ENCODE measurements at regions not wholly inside any gene's neighbourhood (a gene's known extent, or its start where the extent isn't known, plus 50 kb on each side); places are given as distances from the start of the nearest gene placed in this dataset.

GRCh38 chrX:87338510-87338909, 179.1 kb upstream of the KLHL4 start:
- TF ChIP-seq CTCF (conservative IDR thresholded peaks at IDR 0.05; ENCODE audit: low read length) = no peak
- H3K4me3 ChIP-seq (ENCODE audit: low read length) = no peak overlapping the region
- DNase-seq (ENCODE audit: low read depth) = no peak

- DNase-seq (ENCODE audit: low read depth) = no peak
- no peak for TF ChIP-seq CTCF (conservative IDR thresholded peaks at IDR 0.05; ENCODE audit: low read length)
- H3K4me3 ChIP-seq (ENCODE audit: low read length) = no peak overlapping the region
These were observed 146.7 kb upstream of the KLHL4 start for GRCh38 chrX:87370865-87371264.

GRCh38 chrX:87374324-87374723, 143.3 kb upstream of the KLHL4 start:
- DNase-seq (ENCODE audit: low read depth) = no peak
- no peak for TF ChIP-seq CTCF (conservative IDR thresholded peaks at IDR 0.05; ENCODE audit: low read length)
- no peak overlapping the region for H3K4me3 ChIP-seq (ENCODE audit: low read length)

- no peak for DNase-seq (ENCODE audit: low read depth)
- no peak overlapping the region for H3K4me3 ChIP-seq (ENCODE audit: low read length)
- no peak for TF ChIP-seq CTCF (conservative IDR thresholded peaks at IDR 0.05; ENCODE audit: low read length)
These were observed 140.7 kb upstream of the KLHL4 start for GRCh38 chrX:87376896-87377295.

GRCh38 chrX:87388381-87388780, 129.2 kb upstream of the KLHL4 start:
- H3K4me3 ChIP-seq (ENCODE audit: low read length) = no peak overlapping the region
- no peak for TF ChIP-seq CTCF (conservative IDR thresholded peaks at IDR 0.05; ENCODE audit: low read length)

GRCh38 chrX:87391742-87392141, 125.9 kb upstream of the KLHL4 start:
- no peak for DNase-seq (ENCODE audit: low read depth)
- H3K4me3 ChIP-seq (ENCODE audit: low read length) = no peak overlapping the region
- no peak for TF ChIP-seq CTCF (conservative IDR thresholded peaks at IDR 0.05; ENCODE audit: low read length)

More at GRCh38 chrX:87388381-87388780, 129.2 kb upstream of the KLHL4 start:
- no peak for DNase-seq (ENCODE audit: low read depth)

- no peak for DNase-seq (ENCODE audit: low read depth)
- TF ChIP-seq CTCF (conservative IDR thresholded peaks at IDR 0.05; ENCODE audit: low read length) = no peak
These were observed 125.2 kb upstream of the KLHL4 start for GRCh38 chrX:87392369-87392768.

More at GRCh38 chrX:87392369-87392768, 125.2 kb upstream of the KLHL4 start:
- H3K4me3 ChIP-seq (ENCODE audit: low read length) = no peak overlapping the region
